ENCODE measurements at regions not wholly inside any gene's neighbourhood (a gene's known extent, or its start where the extent isn't known, plus 50 kb on each side); places are given as distances from the start of the nearest gene placed in this dataset.
"Not testable (repeated sequence)": the region's sequence is repeated elsewhere in the genome, so short reads cannot be mapped to it uniquely, and the experiment has no call there.

DNA sequence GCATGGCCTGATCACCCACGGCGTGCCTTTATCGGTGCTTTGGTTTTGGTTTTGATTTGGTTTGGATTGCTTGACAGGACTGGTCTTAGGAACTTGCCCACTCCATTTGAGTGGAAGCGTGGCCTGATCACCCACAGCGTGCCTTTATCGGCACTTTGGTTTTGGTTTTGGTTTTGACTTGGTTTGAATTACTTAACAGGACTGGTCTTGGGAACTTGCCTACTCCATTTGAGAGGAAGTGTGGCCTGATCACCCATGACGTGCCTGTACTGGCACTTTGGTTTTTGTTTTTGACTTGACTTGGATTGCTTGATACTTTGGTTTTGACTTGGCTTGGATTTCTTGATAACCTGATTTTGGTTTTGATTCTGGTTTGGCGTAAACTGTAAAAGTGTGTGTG is 115.5 kb upstream of the PGR start:
- not testable (repeated sequence) for H3K4me1 ChIP-seq (ENCODE audit: control insufficient read depth in 2 of 2, insufficient read depth in 1 of 2, low read depth in 1 of 2, low read length in 2 of 2); H3K14ac ChIP-seq (ENCODE audit: low read length); H2BK120ac ChIP-seq (ENCODE audit: low read depth, low read length); H3K9me3 ChIP-seq (replicated peaks in 1 of 2; ENCODE audit: control insufficient read depth in 2 of 2, insufficient read depth in 1 of 2, low read depth in 1 of 2, low read length in 2 of 2); H3K9ac ChIP-seq (ENCODE audit: low read depth, low read length, poor library complexity); H2BK5ac ChIP-seq (ENCODE audit: low read length); H2AFZ ChIP-seq (ENCODE audit: low read length); H3K4me2 ChIP-seq (ENCODE audit: insufficient read depth, low read length, poor library complexity, severe bottlenecking); DNase-seq (ENCODE audit: low spot score); H2BK15ac ChIP-seq (ENCODE audit: low read length); H3K4me3 ChIP-seq (ENCODE audit: low read length in 2 of 2); H3K36me3 ChIP-seq (replicated peaks in 1 of 2; ENCODE audit: control insufficient read depth in 2 of 2, insufficient read depth in 2 of 2, low read length in 2 of 2); H4K8ac ChIP-seq (ENCODE audit: low read depth, low read length); H3K27ac ChIP-seq (replicated peaks; ENCODE audit: low read length); H3K4ac ChIP-seq (ENCODE audit: low read length); H2AK5ac ChIP-seq (ENCODE audit: low read depth, low read length); H3K79me1 ChIP-seq (ENCODE audit: low read depth, low read length); H3K18ac ChIP-seq (ENCODE audit: low read length); H3K27me3 ChIP-seq (ENCODE audit: control insufficient read depth in 3 of 3, insufficient read depth in 3 of 3, low read depth in 1 of 3, low read length in 3 of 3); H3K23ac ChIP-seq (ENCODE audit: low read depth, low read length, poor library complexity); H2BK12ac ChIP-seq (ENCODE audit: low read length); H4K91ac ChIP-seq (ENCODE audit: low read depth, low read length, poor library complexity)
- no CpG with 5 or more reads among the region's 8 CpGs for WGBS, 2 donors (ENCODE audit: extremely low coverage in 2 of 2, insufficient read length in 2 of 2, insufficient replicate concordance in 1 of 2)

DNA sequence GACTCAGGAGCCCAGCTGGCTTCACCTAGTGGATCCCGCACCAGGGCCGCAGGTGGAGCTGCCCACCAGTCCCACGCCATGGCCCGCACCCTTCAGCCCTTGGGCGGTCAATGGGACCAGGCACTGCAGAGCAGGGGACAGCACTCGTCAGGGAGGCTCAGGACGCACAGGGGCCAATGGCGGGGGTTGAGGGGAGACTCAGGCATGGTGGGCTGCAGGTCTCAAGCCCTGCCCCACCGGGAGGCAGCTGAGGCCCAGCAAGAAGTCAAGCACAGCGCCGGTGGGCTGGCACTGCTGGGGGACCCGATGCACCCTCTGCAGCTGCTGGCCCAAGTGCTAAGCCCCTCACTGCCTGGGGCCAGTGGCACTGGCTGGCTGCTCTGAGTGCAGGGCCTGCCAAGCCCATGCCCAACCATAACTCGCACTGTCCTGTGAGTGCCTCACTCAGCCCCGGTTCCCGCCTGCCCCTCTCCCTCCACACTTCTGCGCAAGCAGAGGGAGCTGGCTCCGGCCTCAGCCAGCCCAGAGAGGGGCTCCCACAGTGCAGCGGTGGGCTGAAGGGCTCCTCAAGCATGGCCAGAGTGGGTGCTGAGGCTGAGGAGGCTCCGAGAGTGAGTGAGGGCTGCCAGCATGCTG is 111.7 kb upstream of the PGR start:
- H3K79me1 ChIP-seq (ENCODE audit: low read depth, low read length), result no peaks in the 10 kb centered on the region
- H4K91ac ChIP-seq (ENCODE audit: low read depth, low read length, poor library complexity), result no peak overlapping the region
- H2BK12ac ChIP-seq (ENCODE audit: low read length), result no peak overlapping the region
- H3K27ac ChIP-seq (replicated peaks; ENCODE audit: low read length), result no peak overlapping the region
- no peak for DNase-seq (ENCODE audit: low spot score)
- H2BK5ac ChIP-seq (ENCODE audit: low read length), result no peak overlapping the region
- no peak overlapping the region for H3K18ac ChIP-seq (ENCODE audit: low read length)
- no peak overlapping the region for H2BK15ac ChIP-seq (ENCODE audit: low read length)
- H2AFZ ChIP-seq (ENCODE audit: low read length), result no peak overlapping the region
- H4K8ac ChIP-seq (ENCODE audit: low read depth, low read length), result no peak overlapping the region
- no CpG with 5 or more reads among the region's 19 CpGs for WGBS, 2 donors (ENCODE audit: extremely low coverage in 2 of 2, insufficient read length in 2 of 2, insufficient replicate concordance in 1 of 2)
- H3K9ac ChIP-seq (ENCODE audit: low read depth, low read length, poor library complexity), result no peak overlapping the region
- H3K9me3 ChIP-seq (replicated peaks in 1 of 2; ENCODE audit: control insufficient read depth in 2 of 2, insufficient read depth in 1 of 2, low read depth in 1 of 2, low read length in 2 of 2), result no peaks in the 10 kb centered on the region
- no peak overlapping the region for H3K4ac ChIP-seq (ENCODE audit: low read length)
- no peak overlapping the region for H2BK120ac ChIP-seq (ENCODE audit: low read depth, low read length)
- H3K4me2 ChIP-seq (ENCODE audit: insufficient read depth, low read length, poor library complexity, severe bottlenecking), result no peak overlapping the region
- H3K27me3 ChIP-seq (ENCODE audit: control insufficient read depth in 3 of 3, insufficient read depth in 3 of 3, low read depth in 1 of 3, low read length in 3 of 3), result no peaks in the 10 kb centered on the region
- H3K14ac ChIP-seq (ENCODE audit: low read length), result peak overlapping the region; percentile 71
- no peaks in the 10 kb centered on the region for H3K36me3 ChIP-seq (replicated peaks in 1 of 2; ENCODE audit: control insufficient read depth in 2 of 2, insufficient read depth in 2 of 2, low read length in 2 of 2)
- H3K4me3 ChIP-seq (ENCODE audit: low read length in 2 of 2), result no peak overlapping the region
- H2AK5ac ChIP-seq (ENCODE audit: low read depth, low read length), result no peak overlapping the region
- no peaks in the 10 kb centered on the region for H3K4me1 ChIP-seq (ENCODE audit: control insufficient read depth in 2 of 2, insufficient read depth in 1 of 2, low read depth in 1 of 2, low read length in 2 of 2)
- no peak overlapping the region for H3K23ac ChIP-seq (ENCODE audit: low read depth, low read length, poor library complexity)

- no CpG with 5 or more reads among the region's 16 CpGs for WGBS, 2 donors (ENCODE audit: extremely low coverage in 2 of 2, insufficient read length in 2 of 2, insufficient replicate concordance in 1 of 2)
Observed at GRCh38 chr11:101231207-101231834, 101.7 kb upstream of the PGR start.

GRCh38 chr11:101226617-101227016 is 97.0 kb upstream of the PGR start:
- no peak overlapping the region for H2AFZ ChIP-seq (ENCODE audit: low read length)
- H3K18ac ChIP-seq (ENCODE audit: low read length), result no peak overlapping the region
- no peak overlapping the region for H2BK5ac ChIP-seq (ENCODE audit: low read length)
- no peak overlapping the region for H2BK12ac ChIP-seq (ENCODE audit: low read length)
- peaks cover 0 to 3% of the 10 kb centered on the region in 2 donors for H3K9me3 ChIP-seq (replicated peaks in 1 of 2; ENCODE audit: control insufficient read depth in 2 of 2, insufficient read depth in 1 of 2, low read depth in 1 of 2, low read length in 2 of 2)
- H3K36me3 ChIP-seq (replicated peaks in 1 of 2; ENCODE audit: control insufficient read depth in 2 of 2, insufficient read depth in 2 of 2, low read length in 2 of 2), result no peaks in the 10 kb centered on the region
- no CpG with 5 or more reads among the region's 5 CpGs for WGBS, 2 donors (ENCODE audit: extremely low coverage in 2 of 2, insufficient read length in 2 of 2, insufficient replicate concordance in 1 of 2)
- H3K14ac ChIP-seq (ENCODE audit: low read length), result no peak overlapping the region
- no peak overlapping the region for H2BK15ac ChIP-seq (ENCODE audit: low read length)
- H3K4me3 ChIP-seq (ENCODE audit: low read length in 2 of 2), result no peak overlapping the region
- no peak overlapping the region for H3K23ac ChIP-seq (ENCODE audit: low read depth, low read length, poor library complexity)
- no peak overlapping the region for H3K27ac ChIP-seq (replicated peaks; ENCODE audit: low read length)
- H2AK5ac ChIP-seq (ENCODE audit: low read depth, low read length), result no peak overlapping the region
- no peaks in the 10 kb centered on the region for H3K4me1 ChIP-seq (ENCODE audit: control insufficient read depth in 2 of 2, insufficient read depth in 1 of 2, low read depth in 1 of 2, low read length in 2 of 2)
- no peak overlapping the region for H4K91ac ChIP-seq (ENCODE audit: low read depth, low read length, poor library complexity)
- no peak overlapping the region for H3K4me2 ChIP-seq (ENCODE audit: insufficient read depth, low read length, poor library complexity, severe bottlenecking)
- no peak overlapping the region for H2BK120ac ChIP-seq (ENCODE audit: low read depth, low read length)
- H3K4ac ChIP-seq (ENCODE audit: low read length), result no peak overlapping the region
- H3K27me3 ChIP-seq (ENCODE audit: control insufficient read depth in 3 of 3, insufficient read depth in 3 of 3, low read depth in 1 of 3, low read length in 3 of 3), result no peaks in the 10 kb centered on the region
- H3K79me1 ChIP-seq (ENCODE audit: low read depth, low read length), result no peaks in the 10 kb centered on the region
- no peak overlapping the region for H4K8ac ChIP-seq (ENCODE audit: low read depth, low read length)
- no peak overlapping the region for H3K9ac ChIP-seq (ENCODE audit: low read depth, low read length, poor library complexity)
- DNase-seq (ENCODE audit: low spot score), result no peak

More at GRCh38 chr11:101231207-101231834, 101.7 kb upstream of the PGR start:
- H3K27ac ChIP-seq (replicated peaks; ENCODE audit: low read length); H3K4ac ChIP-seq (ENCODE audit: low read length); H3K4me2 ChIP-seq (ENCODE audit: insufficient read depth, low read length, poor library complexity, severe bottlenecking); H2BK120ac ChIP-seq (ENCODE audit: low read depth, low read length); H3K79me1 ChIP-seq (ENCODE audit: low read depth, low read length); H2AFZ ChIP-seq (ENCODE audit: low read length); H3K9ac ChIP-seq (ENCODE audit: low read depth, low read length, poor library complexity); H4K91ac ChIP-seq (ENCODE audit: low read depth, low read length, poor library complexity); H3K36me3 ChIP-seq (replicated peaks in 1 of 2; ENCODE audit: control insufficient read depth in 2 of 2, insufficient read depth in 2 of 2, low read length in 2 of 2); H3K4me1 ChIP-seq (ENCODE audit: control insufficient read depth in 2 of 2, insufficient read depth in 1 of 2, low read depth in 1 of 2, low read length in 2 of 2); H3K27me3 ChIP-seq (ENCODE audit: control insufficient read depth in 3 of 3, insufficient read depth in 3 of 3, low read depth in 1 of 3, low read length in 3 of 3); H2AK5ac ChIP-seq (ENCODE audit: low read depth, low read length); H3K14ac ChIP-seq (ENCODE audit: low read length); H3K9me3 ChIP-seq (replicated peaks in 1 of 2; ENCODE audit: control insufficient read depth in 2 of 2, insufficient read depth in 1 of 2, low read depth in 1 of 2, low read length in 2 of 2); H2BK15ac ChIP-seq (ENCODE audit: low read length); DNase-seq (ENCODE audit: low spot score); H3K4me3 ChIP-seq (ENCODE audit: low read length in 2 of 2); H3K18ac ChIP-seq (ENCODE audit: low read length); H4K8ac ChIP-seq (ENCODE audit: low read depth, low read length); H2BK12ac ChIP-seq (ENCODE audit: low read length); H3K23ac ChIP-seq (ENCODE audit: low read depth, low read length, poor library complexity); H2BK5ac ChIP-seq (ENCODE audit: low read length): not testable (repeated sequence)

Measured in neuronal stem cell (in vitro differentiated cells).